HG02759 (cell line): ENCODE measurements at regions not wholly inside any gene's neighbourhood (a gene's known extent, or its start where the extent isn't known, plus 50 kb on each side); places are given as distances from the start of the nearest gene placed in this dataset.

Experiments used
- ATAC-seq: cut with Tn5 transposase; IDR thresholded peaks from one replicate; pipeline ENCODE4 v1.9.1; 2021; ENCODE audit warnings: mild to moderate bottlenecking, moderate library complexity; ENCODE audit not compliant: unreplicated experiment

DNA sequence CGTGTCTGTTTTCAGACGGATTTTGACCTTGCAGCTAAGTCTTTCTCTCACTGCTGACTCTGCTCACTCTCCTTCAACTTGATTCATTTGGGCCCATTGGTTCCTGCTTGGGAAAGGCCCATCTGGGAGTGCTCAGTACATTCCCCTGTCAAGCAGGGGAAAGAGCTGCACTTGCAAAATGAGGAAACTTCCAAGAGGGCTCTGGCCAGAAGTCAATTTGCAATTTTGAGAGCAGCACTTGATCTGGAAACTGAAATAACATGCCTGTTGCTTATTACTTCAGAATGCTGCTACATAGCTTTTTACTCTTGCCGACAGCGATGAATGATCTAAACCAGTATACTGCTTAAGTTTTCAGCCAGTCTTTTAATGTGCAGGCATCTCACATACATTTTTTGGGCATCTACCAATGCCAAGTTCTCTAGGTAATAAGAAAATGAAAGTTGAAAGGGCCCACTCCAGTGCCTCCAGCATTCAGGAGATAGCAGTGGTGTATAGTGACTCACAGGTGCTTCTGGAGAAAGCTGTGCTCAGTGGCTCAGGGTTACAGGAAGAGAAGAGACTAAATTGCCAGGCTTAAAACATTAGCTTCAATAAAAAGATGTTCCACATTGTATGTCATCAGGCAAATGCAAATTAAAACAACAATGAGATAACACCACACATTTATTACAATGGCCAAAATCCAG, 70.1 kb upstream of the RORA start:
- no peak for ATAC-seq

- no peak for ATAC-seq
Measured at GRCh38 chr15:61295239-61295638, 66.1 kb upstream of the RORA start.

DNA sequence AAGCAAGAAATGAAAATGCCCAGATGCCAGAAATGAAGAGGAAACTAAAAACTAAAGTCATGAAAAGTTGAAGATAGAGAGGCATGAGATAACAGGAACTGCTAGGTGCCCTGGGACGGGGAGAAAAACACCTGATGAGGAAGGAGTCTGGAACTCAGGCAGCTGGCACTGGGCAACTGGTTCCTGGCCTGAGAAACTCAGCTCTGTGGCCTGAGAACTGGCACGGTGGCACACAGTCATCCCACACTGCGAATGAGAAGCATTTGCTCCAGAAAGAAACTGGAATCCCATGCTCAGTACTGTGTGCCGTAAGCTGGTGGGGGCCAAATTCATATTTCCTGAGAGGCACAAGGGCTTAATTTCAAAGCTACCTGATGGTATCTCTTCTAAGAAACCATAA, 53.6 kb upstream of the RORA start:
- no peak for ATAC-seq

DNA sequence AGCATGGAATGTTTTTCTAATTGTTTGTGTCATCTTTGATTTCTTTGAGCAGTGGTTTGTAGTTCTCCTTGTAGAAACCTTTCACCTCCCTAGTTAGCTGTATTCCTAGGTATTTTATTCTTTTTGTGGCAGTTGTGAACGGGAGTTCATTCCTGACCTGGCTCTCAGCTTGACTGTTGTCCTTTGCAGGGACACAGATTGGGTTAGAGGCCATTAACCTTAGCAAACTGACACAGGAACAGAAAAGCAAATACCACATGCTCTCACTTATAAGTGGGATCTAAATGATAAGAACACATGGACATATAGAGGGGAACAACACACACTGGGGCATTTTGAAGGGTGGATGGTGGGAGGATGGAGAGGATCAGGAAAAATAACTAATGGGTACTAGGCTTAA, 52.2 kb upstream of the RORA start:
- ATAC-seq: no peak
